GM12878 (cell line): ENCODE measurements at regions not wholly inside any gene's neighbourhood (a gene's known extent, or its start where the extent isn't known, plus 50 kb on each side); places are given as distances from the start of the nearest gene placed in this dataset.

ENCODE experiments used
- CTCF ChIP-seq, 3 experiments: IDR thresholded peaks in 2 of 3; conservative IDR thresholded peaks in 1 of 3; 2 replicates each; pipeline ENCODE4 v1.5.1; 2011; ENCODE audit warnings: low read depth in 3 of 3, low read length in 3 of 3, mild to moderate bottlenecking in 3 of 3, control low read depth in 2 of 3, moderate library complexity in 2 of 3, inconsistent platforms in 1 of 3, mixed read lengths in 1 of 3; ENCODE audit not compliant: control insufficient read depth in 2 of 3, insufficient read depth in 1 of 3; ENCODE audit errors: extremely low read depth in 1 of 3
- REST ChIP-seq: IDR thresholded peaks from 2 replicates; pipeline ENCODE4 v1.6.1; 2012; ENCODE audit warnings: mild to moderate bottlenecking, low read depth, low read length
- TAF1 ChIP-seq: IDR thresholded peaks from 2 replicates; pipeline ENCODE4 v1.6.1; 2011; ENCODE audit warnings: mild to moderate bottlenecking, low read depth, low read length, borderline replicate concordance
- ZBTB40 ChIP-seq: fragments of 450-650 bp; IDR thresholded peaks from 2 replicates; pipeline ENCODE4 v1.6.1; 2016; ENCODE audit warnings: mild to moderate bottlenecking, moderate library complexity, borderline replicate concordance
- ZZZ3 ChIP-seq: IDR thresholded peaks from 2 replicates; pipeline ENCODE4 v1.6.1; 2011; ENCODE audit warnings: low read depth; ENCODE audit not compliant: control insufficient read depth, insufficient read length

GRCh38 chr12:96141216-96141912 lies 52.8 kb upstream of the ELK3 start:
- TF ChIP-seq CTCF (IDR thresholded peaks at IDR 0.05 in 2 of 3, conservative IDR thresholded peaks at IDR 0.05 in 1 of 3; ENCODE audit: control insufficient read depth in 2 of 3, extremely low read depth in 1 of 3, insufficient read depth in 1 of 3, low read depth in 3 of 3, low read length in 3 of 3) (no peak), REST (no peak), ZZZ3 (no peak), ZBTB40 (no peak), TAF1 (no peak)
